ENCODE measurements at regions not wholly inside any gene's neighbourhood (a gene's known extent, or its start where the extent isn't known, plus 50 kb on each side); places are given as distances from the start of the nearest gene placed in this dataset.

GRCh38 chr3:87621667-87622066 lies 345.3 kb upstream of the POU1F1 start:
- Histone ChIP-seq H3K27ac (ENCODE audit: control insufficient read depth, insufficient read depth, low read length) (no peak overlapping the region), H3K9me3 (ENCODE audit: control insufficient read depth, low read depth, low read length) (no peaks in the 10 kb centered on the region), H3K4me3 (ENCODE audit: control insufficient read depth in 2 of 3, extremely low read depth in 1 of 3, insufficient read depth in 2 of 3, low read depth in 1 of 3, low read length in 3 of 3) (no peak overlapping the region), H3K9me1 (ENCODE audit: control insufficient read depth, extremely low read depth, insufficient read depth, low read length) (no peaks in the 10 kb centered on the region), H2AFZ (ENCODE audit: control insufficient read depth, low read length) (no peak overlapping the region), H3K27me3 (ENCODE audit: control insufficient read depth, extremely low read depth, insufficient read depth, low read length) (no peaks in the 10 kb centered on the region), H3K4me2 (ENCODE audit: control insufficient read depth, extremely low read depth, insufficient read depth, low read depth, low read length) (no peak overlapping the region), H3K36me3 (ENCODE audit: control insufficient read depth in 2 of 2, extremely low read depth in 1 of 2, insufficient read depth in 2 of 2, low read length in 2 of 2) (no peaks in the 10 kb centered on the region), H3K4me1 (ENCODE audit: control insufficient read depth, extremely low read depth, insufficient read depth, low read length) (no peaks in the 10 kb centered on the region), H4K20me1 (ENCODE audit: control insufficient read depth, extremely low read depth, insufficient read depth, low read length) (no peaks in the 10 kb centered on the region), H3K9ac (ENCODE audit: control insufficient read depth, extremely low read depth, insufficient read depth, low read length) (no peak overlapping the region), H3K79me2 (ENCODE audit: control insufficient read depth, insufficient read depth, low read length) (no peaks in the 10 kb centered on the region)
- DNase-seq (ENCODE audit: low read depth, low spot score): no peak
- no peak for TF ChIP-seq EZH2 (IDR thresholded peaks at IDR 0.05; ENCODE audit: low read length)
- no peak for FAIRE-seq
- dilution Hi-C loops (cut with MboI; ENCODE audit: extremely low pct_ligation_motif_present, low sequenced_read_pairs): no loop called here

- TF ChIP-seq CTCF (optimal IDR thresholded peaks at IDR 0.05 in 1 of 3, IDR thresholded peaks at IDR 0.05 in 1 of 3, conservative IDR thresholded peaks at IDR 0.05 in 1 of 3; ENCODE audit: extremely low read depth in 1 of 3, insufficient read depth in 2 of 3, low read length in 3 of 3): no peak
- TF ChIP-seq EZH2 (IDR thresholded peaks at IDR 0.05; ENCODE audit: low read length): no peak
Observed at GRCh38 chr3:87615506-87615905, 339.1 kb upstream of the POU1F1 start.

GRCh38 chr3:87614998-87615397 lies 338.6 kb upstream of the POU1F1 start:
- Histone ChIP-seq H3K9me3 (ENCODE audit: control insufficient read depth, low read depth, low read length) (peaks cover 2% of the 10 kb centered on the region), H3K27me3 (ENCODE audit: control insufficient read depth, extremely low read depth, insufficient read depth, low read length) (no peaks in the 10 kb centered on the region), H4K20me1 (ENCODE audit: control insufficient read depth, extremely low read depth, insufficient read depth, low read length) (no peaks in the 10 kb centered on the region), H3K4me2 (ENCODE audit: control insufficient read depth, extremely low read depth, insufficient read depth, low read depth, low read length) (no peak overlapping the region), H3K79me2 (ENCODE audit: control insufficient read depth, insufficient read depth, low read length) (no peaks in the 10 kb centered on the region), H3K4me3 (ENCODE audit: control insufficient read depth in 2 of 3, extremely low read depth in 1 of 3, insufficient read depth in 2 of 3, low read depth in 1 of 3, low read length in 3 of 3) (no peak overlapping the region), H3K27ac (ENCODE audit: control insufficient read depth, insufficient read depth, low read length) (no peak overlapping the region), H3K36me3 (ENCODE audit: control insufficient read depth in 2 of 2, extremely low read depth in 1 of 2, insufficient read depth in 2 of 2, low read length in 2 of 2) (no peaks in the 10 kb centered on the region), H3K9ac (ENCODE audit: control insufficient read depth, extremely low read depth, insufficient read depth, low read length) (no peak overlapping the region), H3K9me1 (ENCODE audit: control insufficient read depth, extremely low read depth, insufficient read depth, low read length) (no peaks in the 10 kb centered on the region), H3K4me1 (ENCODE audit: control insufficient read depth, extremely low read depth, insufficient read depth, low read length) (no peaks in the 10 kb centered on the region), H2AFZ (ENCODE audit: control insufficient read depth, low read length) (no peak overlapping the region)
- dilution Hi-C loops (cut with MboI; ENCODE audit: extremely low pct_ligation_motif_present, low sequenced_read_pairs): no loop called here
- FAIRE-seq (no peak), DNase-seq (ENCODE audit: low read depth, low spot score) (no peak)
- TF ChIP-seq CTCF (optimal IDR thresholded peaks at IDR 0.05 in 1 of 3, IDR thresholded peaks at IDR 0.05 in 1 of 3, conservative IDR thresholded peaks at IDR 0.05 in 1 of 3; ENCODE audit: extremely low read depth in 1 of 3, insufficient read depth in 2 of 3, low read length in 3 of 3) (no peak), EZH2 (IDR thresholded peaks at IDR 0.05; ENCODE audit: low read length) (no peak)

More at GRCh38 chr3:87615506-87615905, 339.1 kb upstream of the POU1F1 start:
- H3K4me1 ChIP-seq (ENCODE audit: control insufficient read depth, extremely low read depth, insufficient read depth, low read length): no peaks in the 10 kb centered on the region
- no peak overlapping the region for H3K4me3 ChIP-seq (ENCODE audit: control insufficient read depth in 2 of 3, extremely low read depth in 1 of 3, insufficient read depth in 2 of 3, low read depth in 1 of 3, low read length in 3 of 3)
- H3K27me3 ChIP-seq (ENCODE audit: control insufficient read depth, extremely low read depth, insufficient read depth, low read length): no peaks in the 10 kb centered on the region
- no peak overlapping the region for H3K4me2 ChIP-seq (ENCODE audit: control insufficient read depth, extremely low read depth, insufficient read depth, low read depth, low read length)
- no peaks in the 10 kb centered on the region for H3K9me1 ChIP-seq (ENCODE audit: control insufficient read depth, extremely low read depth, insufficient read depth, low read length)
- no peaks in the 10 kb centered on the region for H3K79me2 ChIP-seq (ENCODE audit: control insufficient read depth, insufficient read depth, low read length)
- FAIRE-seq (no peak), DNase-seq (ENCODE audit: low read depth, low spot score) (no peak)
- H4K20me1 ChIP-seq (ENCODE audit: control insufficient read depth, extremely low read depth, insufficient read depth, low read length): no peaks in the 10 kb centered on the region
- dilution Hi-C loops (cut with MboI; ENCODE audit: extremely low pct_ligation_motif_present, low sequenced_read_pairs): no loop called here
- H3K9me3 ChIP-seq (ENCODE audit: control insufficient read depth, low read depth, low read length): peaks cover 2% of the 10 kb centered on the region
- H3K9ac ChIP-seq (ENCODE audit: control insufficient read depth, extremely low read depth, insufficient read depth, low read length): no peak overlapping the region
- no peak overlapping the region for H2AFZ ChIP-seq (ENCODE audit: control insufficient read depth, low read length)
- no peaks in the 10 kb centered on the region for H3K36me3 ChIP-seq (ENCODE audit: control insufficient read depth in 2 of 2, extremely low read depth in 1 of 2, insufficient read depth in 2 of 2, low read length in 2 of 2)
- H3K27ac ChIP-seq (ENCODE audit: control insufficient read depth, insufficient read depth, low read length): no peak overlapping the region

Data from keratinocyte (primary cell).